OCI-LY3 (cell line): ENCODE measurements at regions not wholly inside any gene's neighbourhood (a gene's known extent, or its start where the extent isn't known, plus 50 kb on each side); places are given as distances from the start of the nearest gene placed in this dataset.

Experiments
- H2AFZ ChIP-seq: fragments of 200-600, 300-600 bp; shearing (Covaris generic); 2 replicates; pipeline ENCODE4 v1.6.0; 2014; ENCODE audit warnings: antibody characterized with exemption, low read depth, low read length
- H3K27ac ChIP-seq: fragments of 200-600, 300-600 bp; sonication (generic); 2 replicates; pipeline ENCODE4 v1.5.1; 2014; ENCODE audit warnings: mild to moderate bottlenecking, low read length, moderate library complexity, mixed read lengths
- H3K27me3 ChIP-seq: fragments of 200-600, 300-600 bp; sonication (generic); 2 replicates; pipeline ENCODE4 v1.6.1; 2014; ENCODE audit warnings: low read depth, low read length, mixed read lengths
- H3K36me3 ChIP-seq: fragments of 200-600, 300-600 bp; sonication (generic); replicated peaks from 2 replicates; pipeline ENCODE3; 2014; ENCODE audit warnings: low read depth, low read length, mixed read lengths
- H3K4me1 ChIP-seq: fragments of 300-600, 200-600 bp; sonication (generic); 2 replicates; pipeline ENCODE4 v1.6.1; 2014; ENCODE audit warnings: low read length, mixed read lengths
- H3K4me2 ChIP-seq: fragments of 200-600, 300-600 bp; sonication (generic); 2 replicates; pipeline ENCODE4 v1.6.1; 2014; ENCODE audit warnings: low read length, mixed read lengths
- H3K4me3 ChIP-seq: fragments of 300-600, 200-600 bp; sonication (generic); 2 replicates; pipeline ENCODE4 v1.5.1; 2014; ENCODE audit warnings: antibody characterized with exemption, mild to moderate bottlenecking, low read length, moderate library complexity
- H3K79me2 ChIP-seq: fragments of 300-600, 200-600 bp; shearing (Covaris generic); 2 replicates; pipeline ENCODE4 v1.6.1; 2014; ENCODE audit warnings: mild to moderate bottlenecking, low read length, mixed read lengths
- H3K9ac ChIP-seq: fragments of 300-600, 200-600 bp; shearing (Covaris generic); 2 replicates; pipeline ENCODE4 v1.6.0; 2014; ENCODE audit warnings: mild to moderate bottlenecking, low read length, moderate library complexity
- H3K9me3 ChIP-seq: fragments of 200-600, 300-600 bp; shearing (Covaris generic); 2 replicates; pipeline ENCODE4 v1.6.1; 2014; ENCODE audit warnings: low read length, mixed read lengths; ENCODE audit not compliant: insufficient read depth
- H4K20me1 ChIP-seq: fragments of 200-600, 300-600 bp; sonication (generic); 2 replicates; pipeline ENCODE4 v1.6.1; 2016; ENCODE audit warnings: low read length, mixed read lengths; ENCODE audit not compliant: insufficient read depth
- EZH2phosphoT487 ChIP-seq: fragments of 200-600 bp; shearing (Covaris generic); IDR thresholded peaks from 2 replicates; pipeline ENCODE4 v1.6.1; 2018; ENCODE audit warnings: antibody characterized with exemption, mixed run types, low read depth
- TF ChIP-seq, protein P1 (sequence below): fragments of 200-600, 300-600 bp; sonication (generic); IDR thresholded peaks from 2 replicates; pipeline ENCODE4 v1.5.1; 2014; ENCODE audit warnings: antibody characterized with exemption, low read length, low read depth

DNA sequence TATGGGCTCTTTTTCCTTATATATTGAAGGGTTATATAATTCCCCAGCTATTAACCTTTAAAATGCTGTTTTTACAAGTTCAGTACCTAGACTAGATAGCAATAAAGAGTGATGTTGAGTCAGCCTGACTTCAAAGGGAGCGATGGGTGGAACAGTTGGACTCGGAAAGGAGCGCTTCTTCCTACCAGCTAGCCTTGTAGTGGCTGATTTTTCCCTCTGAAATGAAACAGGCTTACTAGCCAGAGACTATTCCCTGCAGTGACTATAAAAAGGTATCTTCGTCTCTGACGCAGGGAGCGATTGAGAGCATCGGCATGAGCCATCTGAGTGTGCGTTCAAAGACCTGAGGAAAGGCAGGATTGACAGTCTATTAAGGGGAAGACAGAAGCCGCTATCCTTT, 66.0 kb upstream of the GRAMD1B start:
- H3K79me2 ChIP-seq = no peaks in the 10 kb centered on the region
- no peaks in the 10 kb centered on the region for H3K36me3 ChIP-seq
- H3K4me2 ChIP-seq = no peak overlapping the region
- H3K4me3 ChIP-seq = no peak overlapping the region
- H3K27ac ChIP-seq = no peak overlapping the region
- H3K9me3 ChIP-seq = no peaks in the 10 kb centered on the region
- no peaks in the 10 kb centered on the region for H4K20me1 ChIP-seq
- H3K27me3 ChIP-seq = peaks cover 44% of the 10 kb centered on the region
- no peak overlapping the region for H3K9ac ChIP-seq
- peaks cover 8% of the 10 kb centered on the region for H3K4me1 ChIP-seq
- H2AFZ ChIP-seq = no peak overlapping the region
- TF ChIP-seq, protein P1, sequence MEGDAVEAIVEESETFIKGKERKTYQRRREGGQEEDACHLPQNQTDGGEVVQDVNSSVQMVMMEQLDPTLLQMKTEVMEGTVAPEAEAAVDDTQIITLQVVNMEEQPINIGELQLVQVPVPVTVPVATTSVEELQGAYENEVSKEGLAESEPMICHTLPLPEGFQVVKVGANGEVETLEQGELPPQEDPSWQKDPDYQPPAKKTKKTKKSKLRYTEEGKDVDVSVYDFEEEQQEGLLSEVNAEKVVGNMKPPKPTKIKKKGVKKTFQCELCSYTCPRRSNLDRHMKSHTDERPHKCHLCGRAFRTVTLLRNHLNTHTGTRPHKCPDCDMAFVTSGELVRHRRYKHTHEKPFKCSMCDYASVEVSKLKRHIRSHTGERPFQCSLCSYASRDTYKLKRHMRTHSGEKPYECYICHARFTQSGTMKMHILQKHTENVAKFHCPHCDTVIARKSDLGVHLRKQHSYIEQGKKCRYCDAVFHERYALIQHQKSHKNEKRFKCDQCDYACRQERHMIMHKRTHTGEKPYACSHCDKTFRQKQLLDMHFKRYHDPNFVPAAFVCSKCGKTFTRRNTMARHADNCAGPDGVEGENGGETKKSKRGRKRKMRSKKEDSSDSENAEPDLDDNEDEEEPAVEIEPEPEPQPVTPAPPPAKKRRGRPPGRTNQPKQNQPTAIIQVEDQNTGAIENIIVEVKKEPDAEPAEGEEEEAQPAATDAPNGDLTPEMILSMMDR = no peak
- TF ChIP-seq EZH2phosphoT487 = no peak

GRCh38 chr11:123363556-123363955, 66.5 kb upstream of the GRAMD1B start:
- Histone ChIP-seq H2AFZ (no peak overlapping the region), H3K4me1 (peaks cover 11% of the 10 kb centered on the region), H3K36me3 (no peaks in the 10 kb centered on the region), H3K4me2 (no peak overlapping the region), H4K20me1 (no peaks in the 10 kb centered on the region), H3K79me2 (no peaks in the 10 kb centered on the region), H3K9me3 (no peaks in the 10 kb centered on the region), H3K4me3 (no peak overlapping the region), H3K27ac (no peak overlapping the region), H3K27me3 (peaks cover 50% of the 10 kb centered on the region), H3K9ac (no peak overlapping the region)
- TF ChIP-seq, protein P1 = no peak
- TF ChIP-seq EZH2phosphoT487 = no peak

DNA sequence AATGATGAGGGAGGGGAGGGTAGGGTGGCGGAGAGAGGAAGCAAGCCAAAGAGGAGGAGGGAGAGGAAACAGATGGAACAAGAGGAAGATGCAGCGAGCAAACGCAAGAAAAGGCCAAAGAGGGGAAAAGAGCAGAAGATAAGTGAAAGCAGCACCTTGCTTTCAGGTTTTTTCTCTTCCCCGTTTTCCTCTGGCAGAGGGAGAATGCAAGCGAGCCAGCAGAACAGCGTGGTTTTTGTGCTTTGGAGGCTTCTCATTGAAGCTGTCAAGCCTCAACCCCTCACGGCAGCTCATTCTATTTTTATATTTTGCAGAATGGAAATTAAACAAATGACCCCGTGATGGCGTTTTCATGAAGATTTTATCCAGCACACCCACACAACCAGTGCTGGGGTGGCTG, 67.1 kb upstream of the GRAMD1B start:
- peak overlapping the region; percentile 54 for H3K4me2 ChIP-seq
- no peak for TF ChIP-seq EZH2phosphoT487
- TF ChIP-seq, protein P1 = no peak
- no peaks in the 10 kb centered on the region for H3K79me2 ChIP-seq
- H3K4me1 ChIP-seq = peaks cover 12% of the 10 kb centered on the region
- H3K36me3 ChIP-seq = no peaks in the 10 kb centered on the region
- H3K27ac ChIP-seq = no peak overlapping the region
- H4K20me1 ChIP-seq = no peaks in the 10 kb centered on the region
- peaks cover 52% of the 10 kb centered on the region for H3K27me3 ChIP-seq
- no peak overlapping the region for H3K9ac ChIP-seq
- H3K4me3 ChIP-seq = peak overlapping the region; percentile 13; the same call in 1 of the 2 replicates
- no peaks in the 10 kb centered on the region for H3K9me3 ChIP-seq
- H2AFZ ChIP-seq = no peak overlapping the region

DNA sequence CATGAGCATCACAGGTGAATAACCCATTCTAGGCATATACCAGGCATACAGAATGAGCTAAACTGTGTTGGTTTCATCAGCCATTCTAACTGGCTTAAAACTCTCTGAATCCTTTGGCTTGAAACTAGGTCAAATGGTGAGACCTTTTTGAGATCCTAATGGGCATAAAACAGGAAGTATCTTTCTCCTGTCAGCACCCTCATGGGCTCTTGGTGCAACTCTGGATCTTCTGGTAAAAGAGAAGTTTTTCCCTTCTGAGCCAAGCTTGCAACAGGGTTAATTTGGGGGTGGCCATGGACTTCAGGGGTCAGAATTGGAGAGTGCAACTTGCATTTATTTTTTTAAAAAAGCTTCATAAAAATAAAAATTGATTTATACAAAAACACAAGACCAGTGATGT, 67.9 kb upstream of the GRAMD1B start:
- TF ChIP-seq, protein P1 = no peak
- TF ChIP-seq EZH2phosphoT487 = no peak
- H3K27ac ChIP-seq = no peak overlapping the region
- H3K4me3 ChIP-seq = no peak overlapping the region
- H3K36me3 ChIP-seq = no peaks in the 10 kb centered on the region
- H3K4me1 ChIP-seq = peaks cover 17% of the 10 kb centered on the region
- H3K9me3 ChIP-seq = no peaks in the 10 kb centered on the region
- H3K9ac ChIP-seq = no peak overlapping the region
- peaks cover 57% of the 10 kb centered on the region for H3K27me3 ChIP-seq
- no peaks in the 10 kb centered on the region for H4K20me1 ChIP-seq
- H3K79me2 ChIP-seq = no peaks in the 10 kb centered on the region
- H2AFZ ChIP-seq = no peak overlapping the region
- H3K4me2 ChIP-seq = no peak overlapping the region
